Activated CD4-positive, CD25-positive, alpha-beta regulatory T cell treated with anti-CD3 and anti-CD28 coated beads, Interleukin-2, amount 50 U/mL, for 72 hours (primary cell): ENCODE measurements at regions not wholly inside any gene's neighbourhood (a gene's known extent, or its start where the extent isn't known, plus 50 kb on each side); places are given as distances from the start of the nearest gene placed in this dataset.

ENCODE experiments used
- DNase-seq: peaks from one replicate; pipeline ENCODE4 v3.0.0; 2021

GRCh38 chr6:210778-211374, 81.4 kb upstream of the DUSP22 start:
- no peak for DNase-seq

DNA sequence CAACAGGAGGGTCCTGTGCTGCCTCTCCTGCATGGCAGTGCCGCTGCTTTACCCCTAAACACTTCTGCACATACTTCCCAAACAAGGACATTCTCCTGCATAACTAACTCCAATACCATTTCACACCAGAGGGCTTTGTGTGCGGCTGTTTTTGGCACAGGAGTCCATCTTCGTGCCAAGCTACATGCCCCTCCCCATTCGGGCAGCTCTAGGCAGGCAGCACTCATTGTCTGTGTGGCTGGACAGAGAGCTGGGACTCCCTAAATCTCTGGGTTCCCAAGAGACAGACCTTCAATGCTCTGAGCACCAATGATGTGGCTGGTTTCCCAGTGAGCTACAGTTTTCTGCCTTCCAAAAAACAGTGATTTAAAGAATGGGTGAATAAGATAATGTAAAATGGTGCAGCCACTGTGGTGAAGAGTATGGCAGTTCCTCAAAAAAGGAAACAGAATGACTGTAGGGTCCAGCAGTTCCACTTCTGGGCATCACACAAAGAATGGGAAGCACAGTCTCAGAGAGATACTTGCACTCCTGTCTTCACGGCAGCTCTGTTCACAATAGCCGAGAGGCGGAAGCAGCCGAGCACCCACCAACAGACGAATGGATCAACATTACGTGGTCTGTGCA, 80.3 kb upstream of the DUSP22 start:
- no peak for DNase-seq

DNA sequence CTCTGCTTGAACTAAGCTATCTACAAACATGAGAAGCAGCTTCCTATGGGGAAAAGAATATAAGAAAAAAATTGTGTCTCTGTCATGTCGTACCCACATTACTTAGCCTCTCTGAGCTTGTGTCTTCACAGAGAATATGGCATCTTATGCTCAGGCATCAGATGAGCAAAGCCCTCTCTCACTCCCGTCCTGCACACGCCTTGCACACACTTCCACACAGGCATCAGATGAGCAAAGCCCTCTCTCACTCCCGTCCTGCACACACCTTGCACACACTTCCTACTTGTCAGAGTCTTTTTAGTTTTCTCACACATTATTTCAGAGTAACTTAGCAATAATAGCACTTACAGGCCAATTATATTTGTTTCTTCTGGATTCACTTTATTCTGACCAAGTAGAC, 79.0 kb upstream of the DUSP22 start:
- DNase-seq, result no peak

- DNase-seq, result no peak
Observed at GRCh38 chr6:214428-214827, 77.9 kb upstream of the DUSP22 start.

- peak; percentile 68 for DNase-seq
Observed at GRCh38 chr6:215335-216034, 76.8 kb upstream of the DUSP22 start.

GRCh38 chr6:217048-217659, 75.1 kb upstream of the DUSP22 start:
- no peak for DNase-seq

GRCh38 chr6:218153-219018, 73.9 kb upstream of the DUSP22 start:
- no peak for DNase-seq

GRCh38 chr6:219019-219570, 73.2 kb upstream of the DUSP22 start:
- DNase-seq, result no peak

DNA sequence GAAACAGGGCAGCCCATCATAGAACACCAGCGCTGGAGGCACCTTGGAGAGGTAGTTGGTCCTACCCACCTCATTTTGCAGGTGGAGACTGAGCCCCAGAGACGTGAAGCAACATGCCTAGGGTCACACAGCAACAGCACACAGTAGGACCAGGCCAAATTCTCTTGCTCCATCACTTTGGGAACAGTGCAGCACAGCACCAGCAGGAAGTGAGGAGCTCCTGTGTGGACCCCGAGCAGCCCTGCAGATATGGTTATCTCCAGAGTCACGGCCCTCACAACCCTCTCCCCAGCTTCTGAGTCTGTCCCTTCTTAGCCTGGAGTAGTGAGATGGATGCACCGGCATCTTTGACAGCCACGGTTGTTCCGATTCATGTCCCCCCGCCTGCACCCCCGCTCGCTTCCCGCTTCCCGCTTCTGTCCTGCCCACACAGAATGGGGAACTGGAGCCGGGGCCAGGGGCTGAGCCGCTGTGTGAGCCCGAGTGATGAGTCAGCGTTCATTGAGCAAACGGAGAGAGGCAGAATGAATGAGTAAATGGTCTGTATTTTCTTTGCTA, 72.6 kb upstream of the DUSP22 start:
- no peak for DNase-seq

- DNase-seq, result no peak
Observed at GRCh38 chr6:220312-220711, 72.0 kb upstream of the DUSP22 start.

- DNase-seq, result no peak
Observed at GRCh38 chr6:220721-221475, 71.4 kb upstream of the DUSP22 start.

GRCh38 chr6:221531-222349, 70.5 kb upstream of the DUSP22 start:
- no peak for DNase-seq

DNA sequence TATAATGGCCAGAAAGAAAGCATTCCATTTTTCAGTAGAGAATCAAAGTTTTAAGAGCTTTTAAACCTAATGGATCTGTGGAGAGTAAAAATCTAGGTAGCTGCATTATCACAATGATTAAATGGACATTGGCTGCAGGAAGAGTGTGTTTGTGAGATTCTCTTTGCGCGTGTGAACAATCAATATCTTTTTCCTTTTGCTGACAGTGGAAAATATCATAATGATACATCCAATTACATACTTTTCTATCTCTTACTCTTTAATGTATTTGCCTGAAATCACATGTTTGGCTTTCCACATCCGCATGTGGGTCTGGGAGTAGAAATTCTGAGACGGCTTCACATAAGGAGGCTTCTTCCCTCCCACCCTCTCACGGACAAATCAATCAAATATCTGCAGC, 69.8 kb upstream of the DUSP22 start:
- DNase-seq, result no peak

DNA sequence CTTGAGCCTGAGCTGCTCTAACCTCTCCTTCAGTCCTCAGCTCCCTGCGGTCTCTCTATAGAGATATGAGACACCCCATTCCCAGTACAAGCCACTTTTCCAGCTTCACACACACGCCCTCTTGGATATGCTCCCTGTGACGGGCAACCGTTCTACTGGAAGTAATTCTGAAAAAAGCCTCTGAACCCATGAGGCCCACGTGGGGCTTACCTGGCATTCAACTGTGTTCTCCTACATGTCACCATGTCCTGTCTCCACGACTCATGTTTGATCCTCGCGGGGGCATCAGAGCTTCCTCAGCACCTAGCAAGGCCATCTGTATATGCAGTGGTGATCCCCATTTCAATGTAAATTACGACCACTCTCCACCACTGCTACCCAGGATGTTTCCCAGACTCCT, 69.2 kb upstream of the DUSP22 start:
- DNase-seq, result no peak

GRCh38 chr6:223763-224162, 68.5 kb upstream of the DUSP22 start:
- no peak for DNase-seq

GRCh38 chr6:224350-224749, 67.9 kb upstream of the DUSP22 start:
- no peak for DNase-seq

- DNase-seq, result peak; percentile 69
Observed at GRCh38 chr6:225121-225721, 67.1 kb upstream of the DUSP22 start.

DNA sequence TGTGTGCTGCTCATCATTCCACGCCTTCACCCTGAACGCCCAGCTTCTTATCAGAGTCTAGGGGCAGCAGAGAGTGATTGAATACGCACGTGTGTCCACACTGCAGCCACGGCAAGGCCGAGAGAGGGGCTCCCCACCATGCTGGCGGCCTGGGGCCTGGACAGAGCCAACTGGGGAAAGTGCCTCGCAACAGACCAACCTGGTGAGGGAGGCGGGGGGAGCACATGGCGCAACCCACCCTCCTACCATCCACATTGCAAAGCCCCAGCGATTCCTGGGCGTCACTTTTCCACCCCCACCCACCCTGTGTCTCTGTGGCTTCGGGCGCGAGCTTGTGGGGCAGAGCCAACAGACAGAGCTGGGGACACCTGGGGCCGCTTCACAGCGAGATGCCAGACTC, 66.4 kb upstream of the DUSP22 start:
- DNase-seq, result no peak

GRCh38 chr6:226516-227073, 65.7 kb upstream of the DUSP22 start:
- DNase-seq, result no peak
